GM12873 (cell line): ENCODE measurements at regions not wholly inside any gene's neighbourhood (a gene's known extent, or its start where the extent isn't known, plus 50 kb on each side); places are given as distances from the start of the nearest gene placed in this dataset.

Source experiments
- CTCF ChIP-seq: IDR thresholded peaks from 2 replicates; pipeline ENCODE4 v1.5.1; 2012; ENCODE audit warnings: low read depth, mild to moderate bottlenecking, moderate library complexity, low read length, control low read depth; ENCODE audit not compliant: insufficient read depth; ENCODE audit errors: missing control alignments

GRCh38 chr14:61145034-61145902 lies 135.9 kb downstream of the TMEM30B start:
- TF ChIP-seq CTCF = no peak

DNA sequence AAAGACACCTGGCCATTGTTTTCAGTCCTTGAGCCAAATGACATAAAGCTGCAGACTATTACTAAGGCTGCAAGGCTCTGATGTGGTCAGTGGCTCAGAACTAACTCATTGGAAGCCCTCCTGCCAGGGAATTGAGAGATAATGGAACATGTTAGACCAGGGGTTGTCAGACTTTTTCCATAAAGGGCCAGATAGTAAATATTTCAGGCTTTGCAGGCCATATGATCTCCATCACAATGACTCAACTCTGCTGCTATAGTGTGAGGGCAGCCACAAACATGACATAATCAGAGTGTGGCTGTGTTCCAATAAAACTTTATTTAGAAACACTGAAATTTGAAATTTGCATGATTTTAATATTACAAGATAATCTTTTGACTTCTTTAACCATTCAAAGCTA lies 140.3 kb downstream of the TMEM30B start:
- no peak for TF ChIP-seq CTCF

GRCh38 chr14:61140271-61140670 lies 140.9 kb downstream of the TMEM30B start:
- TF ChIP-seq CTCF = no peak

DNA sequence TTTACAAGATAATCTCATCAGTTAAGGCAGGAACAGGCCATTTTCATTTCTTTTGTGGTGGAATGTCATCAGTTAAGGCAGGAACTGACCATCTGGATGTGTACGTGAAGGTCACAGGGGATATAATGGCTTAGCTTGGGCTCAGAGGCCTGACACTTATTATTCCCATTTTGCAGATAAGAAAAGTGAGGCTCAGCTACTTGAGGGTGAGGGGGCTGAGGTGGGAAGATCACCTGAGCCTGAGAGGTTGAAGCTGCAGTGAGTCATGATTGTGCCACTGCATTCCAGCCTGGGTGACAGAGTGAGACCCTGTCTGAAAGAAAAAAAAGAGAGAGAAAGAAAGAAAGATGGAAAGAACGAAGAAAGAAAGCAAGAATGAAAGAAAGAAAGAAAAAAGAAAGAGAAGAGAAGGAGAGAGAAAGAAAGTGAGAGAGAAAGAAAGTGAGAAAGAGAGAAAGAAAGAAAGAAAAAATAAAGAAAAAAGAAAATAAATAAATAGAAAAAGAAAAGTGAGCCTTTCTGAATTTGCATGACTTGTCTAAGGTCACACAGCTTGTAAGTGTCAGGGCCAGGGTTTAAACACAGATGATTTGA lies 142.0 kb downstream of the TMEM30B start:
- no peak for TF ChIP-seq CTCF

GRCh38 chr14:61132894-61133293 lies 148.2 kb downstream of the TMEM30B start:
- TF ChIP-seq CTCF = no peak

GRCh38 chr14:61132336-61132735 lies 148.8 kb downstream of the TMEM30B start:
- no peak for TF ChIP-seq CTCF

GRCh38 chr14:61130512-61131260 lies 149.6 kb downstream of the SLC38A6 start:
- TF ChIP-seq CTCF = no peak
